ENCODE measurements at regions not wholly inside any gene's neighbourhood (a gene's known extent, or its start where the extent isn't known, plus 50 kb on each side); places are given as distances from the start of the nearest gene placed in this dataset.

GRCh38 chr12:127290251-127290650, 976.7 kb upstream of the TMEM132C start:
- no peak overlapping the region for H3K4me3 ChIP-seq (ENCODE audit: low read length)
- no peak for DNase-seq (ENCODE audit: low read depth)
- no peak for TF ChIP-seq CTCF (IDR thresholded peaks at IDR 0.05; ENCODE audit: insufficient read depth, low read depth, low read length, missing control alignments)

- no peak for TF ChIP-seq CTCF (IDR thresholded peaks at IDR 0.05; ENCODE audit: insufficient read depth, low read depth, low read length, missing control alignments)
- DNase-seq (ENCODE audit: low read depth), result no peak
- H3K4me3 ChIP-seq (ENCODE audit: low read length), result no peak overlapping the region
These were observed 974.2 kb upstream of the TMEM132C start for GRCh38 chr12:127292736-127293135.

- H3K4me3 ChIP-seq (ENCODE audit: low read length), result no peak overlapping the region
- DNase-seq (ENCODE audit: low read depth), result peak; percentile 81
- TF ChIP-seq CTCF (IDR thresholded peaks at IDR 0.05; ENCODE audit: insufficient read depth, low read depth, low read length, missing control alignments), result peak; percentile 87
These were observed 973.3 kb upstream of the TMEM132C start for GRCh38 chr12:127293507-127294310.

- no peak for DNase-seq (ENCODE audit: low read depth)
- TF ChIP-seq CTCF (IDR thresholded peaks at IDR 0.05; ENCODE audit: insufficient read depth, low read depth, low read length, missing control alignments), result no peak
- H3K4me3 ChIP-seq (ENCODE audit: low read length), result no peak overlapping the region
These were observed 972.2 kb upstream of the TMEM132C start for GRCh38 chr12:127294651-127295210.

GRCh38 chr12:127295630-127296029, 971.3 kb upstream of the TMEM132C start:
- no peak for TF ChIP-seq CTCF (IDR thresholded peaks at IDR 0.05; ENCODE audit: insufficient read depth, low read depth, low read length, missing control alignments)
- no peak overlapping the region for H3K4me3 ChIP-seq (ENCODE audit: low read length)
- no peak for DNase-seq (ENCODE audit: low read depth)

- TF ChIP-seq CTCF (IDR thresholded peaks at IDR 0.05; ENCODE audit: insufficient read depth, low read depth, low read length, missing control alignments), result no peak
- H3K4me3 ChIP-seq (ENCODE audit: low read length), result no peak overlapping the region
- DNase-seq (ENCODE audit: low read depth), result no peak
These were observed 970.4 kb upstream of the TMEM132C start for GRCh38 chr12:127296591-127296990.

Data from epithelial cell of esophagus (primary cell).